Dermis microvascular lymphatic vessel endothelial cell (primary cell): ENCODE measurements at regions not wholly inside any gene's neighbourhood (a gene's known extent, or its start where the extent isn't known, plus 50 kb on each side); places are given as distances from the start of the nearest gene placed in this dataset.
"Not testable (repeated sequence)": the region's sequence is repeated elsewhere in the genome, so short reads cannot be mapped to it uniquely, and the experiment has no call there.

Experiments
- DNase-seq, 2 donors: peaks; one replicate each; pipeline versions ENCODE4 v3.0.0 to v3.0.0-alpha.2; 2010; ENCODE audit warnings: low read depth in 2 of 2

GRCh38 chr13:64579331-64579730 is 2650.8 kb downstream of the PCDH9 start:
- peak; percentile 21 to 57 for DNase-seq

DNA sequence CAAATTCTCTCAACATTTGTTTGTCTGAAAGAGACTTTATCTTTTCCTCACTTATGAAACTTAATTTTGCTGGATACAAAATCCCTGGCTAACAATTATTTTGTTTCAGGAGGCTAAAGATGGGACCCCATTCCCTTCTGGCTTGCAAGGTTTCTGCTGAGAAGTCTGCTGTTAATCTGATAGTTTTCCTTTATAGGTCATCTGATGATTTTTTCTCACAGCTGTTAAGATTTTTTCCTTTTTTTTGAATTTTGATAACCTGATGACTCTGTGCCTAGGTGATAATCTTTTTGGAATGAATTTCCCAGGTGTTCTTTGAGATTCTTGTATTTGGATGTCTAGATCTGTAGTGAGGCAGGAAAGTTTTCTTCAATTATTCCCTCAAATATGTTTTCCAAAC is 2661.4 kb downstream of the PCDH9 start:
- no peak for DNase-seq

DNA sequence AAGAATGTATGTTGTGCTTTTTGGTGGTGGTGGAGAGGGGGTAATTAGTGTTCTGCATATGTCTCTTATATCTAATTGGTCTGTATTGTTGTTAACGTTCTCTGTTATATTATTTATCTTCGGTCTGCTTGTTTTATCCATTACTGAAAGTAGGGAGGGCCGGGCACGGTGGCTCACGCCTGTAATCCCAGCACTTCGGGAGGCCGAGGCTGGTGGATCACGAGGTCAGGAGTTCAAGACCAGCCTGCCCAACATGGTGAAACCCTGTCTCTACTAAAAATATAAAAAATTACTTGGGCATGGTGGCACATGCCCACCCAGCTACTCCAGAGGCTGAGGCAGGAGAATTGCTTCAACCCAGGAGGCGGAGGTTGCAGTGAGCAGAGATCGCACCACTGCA is 2672.1 kb downstream of the PCDH9 start:
- DNase-seq, result not testable (repeated sequence)

GRCh38 chr13:64556376-64556775 is 2673.8 kb downstream of the PCDH9 start:
- DNase-seq, result no peak

DNA sequence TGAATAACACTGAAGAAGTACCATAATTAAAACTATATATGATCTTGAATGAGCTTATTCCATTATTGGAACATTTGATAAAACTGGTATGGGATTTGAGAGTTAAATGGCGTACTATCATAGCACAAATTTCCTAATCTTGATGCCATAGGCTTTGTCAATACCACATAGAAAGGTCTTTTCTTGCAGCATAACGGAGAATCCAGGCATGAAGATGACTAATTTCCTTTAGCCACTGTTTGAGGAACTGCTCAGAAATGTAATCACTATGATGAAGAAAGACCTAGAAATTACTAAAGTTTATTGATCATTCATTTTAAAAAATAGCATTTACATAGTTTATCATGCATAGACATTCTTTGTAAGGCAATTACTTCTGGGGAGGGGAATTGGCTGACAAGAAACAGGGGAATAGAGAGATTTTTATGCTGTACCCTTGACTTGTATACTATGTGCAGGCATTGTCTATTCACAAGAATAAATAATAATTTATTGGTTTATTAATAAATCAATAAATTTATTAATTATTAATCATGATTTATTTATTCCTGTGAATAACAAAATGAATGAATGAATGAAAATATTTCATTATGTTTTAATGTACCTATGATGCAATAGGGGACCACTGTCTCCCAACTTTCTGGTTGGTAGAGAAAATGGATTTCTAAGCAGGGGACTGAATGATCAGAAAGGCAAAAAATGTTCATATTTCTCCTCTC is 2676.6 kb downstream of the PCDH9 start:
- peak in 1 of 2 donors; percentile 24 for DNase-seq

DNA sequence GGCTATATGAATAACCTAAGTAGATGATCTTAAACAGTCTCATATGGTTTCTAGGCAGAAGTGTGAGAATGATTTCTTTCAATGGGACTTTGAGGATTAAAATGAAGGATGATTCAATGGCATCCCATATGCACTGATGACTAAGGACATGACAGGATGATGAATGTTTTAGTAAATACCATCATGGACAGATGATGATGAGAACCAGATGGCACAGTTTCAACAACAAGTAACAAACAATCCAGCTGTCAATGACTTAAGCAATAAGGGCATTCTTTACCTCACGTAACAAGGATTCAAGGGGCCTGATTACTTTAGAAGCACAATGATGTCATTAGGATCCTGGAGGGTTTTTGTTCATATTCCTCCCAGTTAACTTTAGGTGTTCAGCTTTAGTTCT is 2678.4 kb downstream of the PCDH9 start:
- DNase-seq, result no peak

DNA sequence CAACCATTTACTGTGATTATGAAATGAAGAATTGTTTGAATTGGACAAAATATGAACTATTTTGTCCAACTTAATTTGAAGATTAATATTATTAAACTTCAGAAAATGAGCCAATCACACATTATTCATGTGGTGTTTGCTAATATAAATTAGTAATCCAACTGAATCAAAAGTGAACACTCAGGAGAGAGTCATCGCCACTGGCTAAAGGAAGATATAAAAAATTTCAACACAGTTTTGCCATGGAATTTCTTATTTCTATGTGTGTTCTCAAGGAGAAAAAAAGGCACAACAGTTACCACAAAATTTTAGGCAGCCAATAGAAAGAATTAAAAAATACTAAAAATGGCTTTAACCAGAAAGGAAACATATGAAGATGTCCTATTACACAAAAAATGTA is 2683.8 kb downstream of the PCDH9 start:
- DNase-seq, result no peak

DNA sequence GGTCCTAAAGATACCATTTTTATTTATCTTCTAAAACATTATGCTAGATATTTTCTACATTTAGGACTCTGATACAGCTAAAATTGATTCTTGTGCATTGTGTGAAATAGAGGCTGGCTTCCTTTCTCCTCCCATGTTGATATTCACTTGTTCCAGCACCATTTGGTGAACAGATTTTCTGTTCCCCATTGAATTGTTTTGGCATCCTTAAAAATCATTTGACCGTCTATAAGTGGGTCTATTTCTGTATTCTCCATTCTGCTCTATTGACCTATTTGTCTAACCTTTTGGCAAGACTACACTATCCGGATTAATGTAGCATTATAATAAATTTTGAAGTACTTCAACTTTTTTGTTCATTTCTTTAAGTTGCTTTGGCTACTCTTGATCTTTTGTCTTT is 2689.2 kb downstream of the PCDH9 start:
- DNase-seq, result no peak

DNA sequence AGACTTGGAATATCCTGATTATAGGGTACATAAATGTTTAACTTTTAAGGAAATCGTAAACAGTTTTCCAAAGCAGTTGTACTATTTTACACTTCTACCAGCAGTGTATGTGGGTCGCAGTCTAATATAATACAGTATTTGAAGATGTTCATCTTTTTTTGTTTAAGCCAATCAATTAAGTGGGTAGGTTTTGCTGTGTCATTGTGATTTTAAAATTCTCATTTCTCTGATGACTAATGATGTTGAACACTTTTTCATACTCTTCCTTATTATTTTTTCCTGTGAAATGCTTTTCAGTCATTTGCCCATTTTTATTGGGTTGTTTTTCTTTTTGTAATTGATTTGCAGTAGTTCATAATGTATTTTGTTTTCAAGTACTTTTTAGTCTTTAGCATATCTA is 2689.7 kb downstream of the PCDH9 start:
- DNase-seq, result no peak

- DNase-seq, result peak in 1 of 2 donors; percentile 5
These were observed 2691.4 kb downstream of the PCDH9 start for GRCh38 chr13:64538711-64539110.

- no peak for DNase-seq
These were observed 2695.8 kb downstream of the PCDH9 start for GRCh38 chr13:64534302-64534701.

GRCh38 chr13:64531400-64531799 is 2698.7 kb downstream of the PCDH9 start:
- no peak for DNase-seq

DNA sequence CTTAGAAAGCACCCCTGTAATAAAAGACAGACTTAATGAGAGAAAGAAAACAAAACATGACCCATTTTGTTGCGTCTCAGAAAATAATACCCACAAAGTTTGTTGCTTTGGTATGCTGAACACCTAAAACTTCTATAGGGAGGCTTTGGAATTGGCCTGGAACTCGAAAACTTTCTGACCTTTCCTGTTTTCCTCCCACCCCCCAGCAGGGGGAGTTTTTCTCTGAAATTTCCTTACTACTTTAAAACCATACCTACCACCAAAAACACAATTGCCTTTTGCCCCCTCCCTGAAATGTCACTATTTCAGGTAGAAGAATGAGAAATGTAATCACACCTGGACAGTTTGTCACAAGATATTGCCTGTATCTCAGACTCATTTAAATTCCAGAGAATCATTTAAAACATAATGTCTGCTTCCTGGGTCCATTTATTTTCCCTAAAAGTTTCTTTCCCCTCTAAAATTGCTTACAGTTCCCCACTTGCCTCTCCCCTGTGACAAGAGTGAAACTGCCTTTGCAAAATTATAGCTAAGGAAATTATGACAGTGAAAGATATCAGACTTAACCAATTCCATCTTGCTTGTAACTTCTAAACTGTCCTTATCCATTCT is 2700.2 kb downstream of the PCDH9 start:
- DNase-seq, result no peak

DNA sequence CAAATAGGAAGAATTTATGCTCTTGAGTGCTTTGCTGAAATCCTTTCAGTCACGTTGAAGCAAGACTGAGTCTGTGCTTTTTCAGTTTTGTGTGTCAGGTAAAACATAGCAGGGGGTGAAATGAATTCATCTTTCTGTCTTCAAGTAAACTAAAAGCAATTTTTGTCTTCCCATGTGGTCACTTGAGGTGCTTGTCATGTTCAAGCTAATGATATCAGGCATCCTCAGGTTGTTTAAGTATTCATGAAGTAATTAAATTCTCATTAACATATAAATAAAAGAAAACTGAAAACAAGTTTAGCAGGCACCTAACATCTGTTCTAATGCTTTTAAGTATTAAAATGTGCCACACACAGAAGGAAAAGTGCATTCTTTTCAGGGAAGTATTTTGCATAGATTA is 2701.3 kb downstream of the PCDH9 start:
- DNase-seq, result no peak

GRCh38 chr13:64527561-64527960 is 2702.6 kb downstream of the PCDH9 start:
- no peak for DNase-seq

DNA sequence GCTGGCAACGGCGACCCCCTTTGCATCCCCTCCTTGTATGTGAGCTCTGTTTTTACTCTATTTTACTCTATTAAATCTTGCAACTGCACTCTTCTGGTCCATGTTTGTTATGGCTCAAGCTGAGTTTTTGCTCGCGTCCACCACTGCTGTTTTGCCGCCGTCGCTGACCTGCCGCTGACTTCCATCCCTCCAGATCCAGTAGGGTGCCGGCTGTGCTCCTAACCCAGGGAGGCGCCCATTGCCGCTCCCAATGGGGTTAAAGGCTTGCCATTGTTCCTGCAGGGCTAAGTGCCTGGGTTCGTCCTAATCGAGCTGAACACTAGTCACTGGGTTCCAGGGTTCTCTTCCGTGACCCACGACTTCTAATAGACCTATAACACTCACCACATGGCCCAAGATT is 2704.4 kb downstream of the PCDH9 start:
- no peak for DNase-seq

- DNase-seq, result peak; percentile 31 to 78
These were observed 2719.4 kb downstream of the PCDH9 start for GRCh38 chr13:64510747-64511146.

DNA sequence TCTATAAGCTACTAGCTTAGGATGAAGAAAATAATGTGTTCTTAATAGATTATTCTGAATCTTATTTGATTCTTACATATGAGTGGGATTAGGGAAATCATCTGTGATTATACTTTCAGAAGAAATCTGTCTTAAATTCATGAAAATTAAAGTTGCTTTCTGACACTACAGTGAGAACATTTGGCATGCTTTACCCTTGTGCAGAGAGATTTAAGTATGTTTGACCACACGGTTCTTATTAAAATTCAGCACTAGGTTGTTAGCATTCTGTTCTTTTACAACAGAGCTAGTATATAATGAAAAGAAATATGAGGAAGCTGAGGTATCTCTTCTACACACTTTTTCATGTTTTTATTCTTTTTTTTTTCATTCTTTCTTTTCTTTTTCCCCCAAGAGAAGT is 2723.9 kb downstream of the PCDH9 start:
- DNase-seq, result no peak

- DNase-seq, result no peak
These were observed 2724.7 kb downstream of the PCDH9 start for GRCh38 chr13:64505336-64505910.

DNA sequence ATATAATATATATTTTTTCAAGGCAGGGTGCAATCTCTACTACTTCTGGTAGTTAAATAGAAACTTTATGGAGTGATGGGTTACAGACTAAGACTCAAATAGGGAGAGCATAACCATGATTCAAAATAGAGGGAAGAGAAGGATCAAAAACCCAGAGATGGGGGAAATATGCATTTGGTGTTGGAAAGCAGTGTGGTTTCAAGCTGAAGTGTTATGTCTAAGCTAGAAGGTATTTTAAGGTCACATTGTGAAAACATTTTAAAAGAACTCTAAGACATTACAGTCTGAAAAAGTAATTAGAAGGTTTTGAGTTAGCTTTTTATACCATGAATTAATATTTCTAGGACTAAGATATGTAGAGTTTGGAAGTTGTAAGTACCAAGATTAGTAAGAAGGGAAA is 2741.4 kb downstream of the PCDH9 start:
- DNase-seq, result no peak

DNA sequence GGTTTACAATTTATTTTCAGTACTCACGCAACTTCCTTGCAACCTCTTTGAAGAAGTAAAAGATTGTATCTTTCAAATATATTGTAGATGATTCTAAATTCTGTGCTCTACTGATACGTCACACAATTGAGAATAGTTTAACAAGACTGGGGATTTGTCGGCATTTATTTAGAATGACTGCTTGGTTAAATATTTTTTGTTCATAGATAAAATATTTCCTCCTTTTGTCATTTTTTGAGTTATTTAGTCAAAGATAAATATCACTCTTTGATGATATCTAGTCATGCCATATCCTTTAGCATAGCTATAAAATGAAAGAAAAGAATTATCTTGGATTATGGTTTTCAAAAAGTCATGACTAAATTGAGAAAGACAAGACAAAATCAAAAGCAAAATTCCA is 2747.8 kb downstream of the PCDH9 start:
- DNase-seq, result peak in 1 of 2 donors; percentile 18

DNA sequence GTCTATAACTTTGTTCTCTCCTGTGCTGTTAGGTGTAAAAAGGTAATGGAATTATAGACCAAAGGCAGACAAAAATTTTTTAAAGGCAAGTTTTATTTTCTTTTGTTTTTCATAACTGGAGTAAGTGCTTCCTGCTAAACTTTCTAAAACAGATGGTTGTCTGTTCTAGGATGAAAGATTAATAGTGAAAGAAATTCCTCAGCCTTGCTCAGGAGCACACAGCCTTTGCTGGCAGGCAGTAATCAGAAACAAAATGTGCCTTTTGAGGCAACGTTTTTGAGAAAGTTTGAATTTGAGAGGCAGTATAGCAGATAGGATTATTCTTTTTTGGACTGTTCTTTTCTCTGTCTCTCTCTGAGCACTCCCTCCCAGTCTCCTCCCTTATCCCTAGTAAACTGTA is 2749.5 kb downstream of the PCDH9 start:
- DNase-seq, result peak in 1 of 2 donors; percentile 17

DNA sequence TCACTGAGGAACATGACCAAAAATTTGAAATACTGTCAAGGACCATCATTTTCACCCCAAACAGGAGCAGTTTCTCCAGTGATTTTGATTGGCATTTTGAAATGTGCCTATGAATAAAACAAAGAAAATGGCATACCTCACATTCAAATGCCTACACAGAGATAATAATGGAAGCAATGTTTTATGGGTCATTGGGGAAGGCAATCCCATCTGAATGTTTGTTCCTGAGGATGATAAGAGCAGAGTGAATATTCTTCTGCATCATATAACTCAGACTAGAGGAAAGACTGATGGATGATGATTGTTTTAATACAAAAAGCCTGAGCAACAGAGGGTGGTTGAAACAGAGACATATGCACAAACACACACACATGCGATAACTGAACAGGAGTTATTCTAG is 2749.9 kb downstream of the PCDH9 start:
- DNase-seq, result no peak
